ENCODE measurements at regions not wholly inside any gene's neighbourhood (a gene's known extent, or its start where the extent isn't known, plus 50 kb on each side); places are given as distances from the start of the nearest gene placed in this dataset.

- TF ChIP-seq POLR2AphosphoS5 (IDR thresholded peaks at IDR 0.05) (no peak), CTCF (IDR thresholded peaks at IDR 0.05) (no peak), POLR2A (IDR thresholded peaks at IDR 0.05) (no peak)
These were observed 68.2 kb upstream of the MGAT5 start for GRCh38 chr2:134185639-134186038.
